GM21576 (cell line): ENCODE measurements at regions not wholly inside any gene's neighbourhood (a gene's known extent, or its start where the extent isn't known, plus 50 kb on each side); places are given as distances from the start of the nearest gene placed in this dataset.

Experiments
- ATAC-seq: cut with Tn5 transposase; IDR thresholded peaks from one replicate; pipeline ENCODE4 v1.9.1; 2021; ENCODE audit warnings: mild to moderate bottlenecking, moderate library complexity; ENCODE audit not compliant: unreplicated experiment

GRCh38 chr17:14838567-14838966, 426.6 kb downstream of the PMP22 start:
- no peak for ATAC-seq

GRCh38 chr17:14833201-14833785, 431.8 kb downstream of the PMP22 start:
- no peak for ATAC-seq

GRCh38 chr17:14831491-14831890, 433.6 kb downstream of the PMP22 start:
- no peak for ATAC-seq

GRCh38 chr17:14827396-14827919, 437.7 kb downstream of the PMP22 start:
- ATAC-seq: no peak

GRCh38 chr17:14826358-14826757, 438.8 kb downstream of the PMP22 start:
- ATAC-seq: no peak

GRCh38 chr17:14818469-14818868, 446.7 kb downstream of the PMP22 start:
- no peak for ATAC-seq

- no peak for ATAC-seq
Observed at GRCh38 chr17:14815079-14815478, 450.0 kb downstream of the PMP22 start.

- ATAC-seq: no peak
Observed at GRCh38 chr17:14813649-14814370, 451.3 kb downstream of the PMP22 start.

GRCh38 chr17:14808425-14808824, 456.7 kb downstream of the PMP22 start:
- ATAC-seq: no peak

GRCh38 chr17:14805348-14805747, 459.8 kb downstream of the PMP22 start:
- no peak for ATAC-seq

- no peak for ATAC-seq
Observed at GRCh38 chr17:14803826-14804225, 461.3 kb downstream of the PMP22 start.

GRCh38 chr17:14797801-14798200, 467.3 kb downstream of the PMP22 start:
- ATAC-seq: no peak

GRCh38 chr17:14797021-14797420, 468.1 kb downstream of the PMP22 start:
- ATAC-seq: no peak

- no peak for ATAC-seq
Observed at GRCh38 chr17:14794961-14795360, 470.2 kb downstream of the PMP22 start.

- ATAC-seq: no peak
Observed at GRCh38 chr17:14793237-14793636, 471.9 kb downstream of the PMP22 start.

GRCh38 chr17:14792746-14793145, 472.4 kb downstream of the PMP22 start:
- no peak for ATAC-seq

- no peak for ATAC-seq
Observed at GRCh38 chr17:14791221-14791620, 473.9 kb downstream of the PMP22 start.

GRCh38 chr17:14790521-14790920, 474.6 kb downstream of the PMP22 start:
- no peak for ATAC-seq

- no peak for ATAC-seq
Observed at GRCh38 chr17:14784997-14785696, 480.0 kb downstream of the PMP22 start.

GRCh38 chr17:14781123-14781522, 480.2 kb downstream of the HS3ST3B1 start:
- no peak for ATAC-seq

- ATAC-seq: no peak
Observed at GRCh38 chr17:14780097-14780651, 479.3 kb downstream of the HS3ST3B1 start.

- ATAC-seq: no peak
Observed at GRCh38 chr17:14779241-14779640, 478.4 kb downstream of the HS3ST3B1 start.
